ENCODE measurements at regions not wholly inside any gene's neighbourhood (a gene's known extent, or its start where the extent isn't known, plus 50 kb on each side); places are given as distances from the start of the nearest gene placed in this dataset.

- DNase-seq (ENCODE audit: low read depth in 1 of 2, low spot score in 1 of 2) = no peak
- no peak overlapping the region for H3K27ac ChIP-seq (replicated peaks)
- TF ChIP-seq REST (IDR thresholded peaks at IDR 0.05; ENCODE audit: insufficient replicate concordance, low read depth) (no peak), POLR2AphosphoS5 (IDR thresholded peaks at IDR 0.05; ENCODE audit: low read depth) (no peak), CTCF (IDR thresholded peaks at IDR 0.05; ENCODE audit: insufficient read depth, low read length) (no peak), SPI1 (IDR thresholded peaks at IDR 0.05; ENCODE audit: borderline replicate concordance, low read depth) (no peak), GABPA (IDR thresholded peaks at IDR 0.05; ENCODE audit: low read depth) (no peak)
- no peak overlapping the region for H3K4me3 ChIP-seq (replicated peaks; ENCODE audit: insufficient read depth, low read length)
- no peaks in the 10 kb centered on the region for H3K27me3 ChIP-seq (ENCODE audit: insufficient read depth, poor library complexity, severe bottlenecking)
These were observed 112.7 kb upstream of the NANOS1 start for GRCh38 chr10:118916777-118917176.

- no peak overlapping the region for H3K4me3 ChIP-seq (replicated peaks; ENCODE audit: insufficient read depth, low read length)
- DNase-seq (ENCODE audit: low read depth in 1 of 2, low spot score in 1 of 2) = no peak
- H3K27me3 ChIP-seq (ENCODE audit: insufficient read depth, poor library complexity, severe bottlenecking) = no peaks in the 10 kb centered on the region
- TF ChIP-seq POLR2AphosphoS5 (IDR thresholded peaks at IDR 0.05; ENCODE audit: low read depth) (no peak), CTCF (IDR thresholded peaks at IDR 0.05; ENCODE audit: insufficient read depth, low read length) (no peak), SPI1 (IDR thresholded peaks at IDR 0.05; ENCODE audit: borderline replicate concordance, low read depth) (no peak), GABPA (IDR thresholded peaks at IDR 0.05; ENCODE audit: low read depth) (no peak), REST (IDR thresholded peaks at IDR 0.05; ENCODE audit: insufficient replicate concordance, low read depth) (no peak)
- H3K27ac ChIP-seq (replicated peaks) = no peak overlapping the region
These were observed 111.8 kb upstream of the NANOS1 start for GRCh38 chr10:118917701-118918100.

GRCh38 chr10:118918116-118918515 is 111.4 kb upstream of the NANOS1 start:
- no peak for DNase-seq (ENCODE audit: low read depth in 1 of 2, low spot score in 1 of 2)
- Histone ChIP-seq H3K27me3 (ENCODE audit: insufficient read depth, poor library complexity, severe bottlenecking) (no peaks in the 10 kb centered on the region), H3K27ac (replicated peaks) (no peak overlapping the region), H3K4me3 (replicated peaks; ENCODE audit: insufficient read depth, low read length) (no peak overlapping the region)
- TF ChIP-seq CTCF (IDR thresholded peaks at IDR 0.05; ENCODE audit: insufficient read depth, low read length) (no peak), REST (IDR thresholded peaks at IDR 0.05; ENCODE audit: insufficient replicate concordance, low read depth) (no peak), POLR2AphosphoS5 (IDR thresholded peaks at IDR 0.05; ENCODE audit: low read depth) (no peak), GABPA (IDR thresholded peaks at IDR 0.05; ENCODE audit: low read depth) (no peak), SPI1 (IDR thresholded peaks at IDR 0.05; ENCODE audit: borderline replicate concordance, low read depth) (no peak)
